ENCODE measurements at regions not wholly inside any gene's neighbourhood (a gene's known extent, or its start where the extent isn't known, plus 50 kb on each side); places are given as distances from the start of the nearest gene placed in this dataset.

DNA sequence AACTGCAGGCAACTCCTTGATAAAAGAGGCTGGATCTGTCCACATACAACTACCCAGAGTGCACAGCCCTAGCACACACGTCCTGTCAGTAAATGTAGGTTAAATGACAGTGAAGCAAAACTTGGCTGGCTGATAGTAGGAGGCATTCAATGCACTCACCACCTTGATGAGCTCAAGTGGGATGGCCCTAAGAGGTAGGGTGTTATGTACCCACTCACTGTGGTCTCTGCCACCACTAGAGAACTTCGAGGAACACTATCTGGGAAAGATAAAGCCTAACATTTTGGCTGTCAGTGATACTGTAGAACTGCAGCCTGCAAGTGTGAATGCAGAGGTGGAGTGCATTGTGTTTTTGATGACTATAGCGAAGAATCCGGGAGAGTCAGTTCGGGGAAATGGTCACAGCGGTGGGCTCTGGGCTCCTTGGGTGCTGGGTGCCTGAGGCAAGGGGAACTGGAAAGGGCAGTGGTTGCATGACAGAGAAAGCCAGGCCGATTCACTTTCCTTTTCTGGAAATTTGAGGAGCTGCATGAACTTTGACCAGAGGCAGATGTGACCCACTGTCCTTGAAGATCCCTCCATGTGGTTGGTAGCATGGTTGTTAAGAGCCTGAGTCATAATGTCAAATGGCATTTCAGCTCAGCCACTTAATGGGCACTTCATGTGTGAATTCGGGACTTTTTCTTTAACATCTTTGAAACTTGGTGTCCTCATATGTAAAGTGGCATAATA, 93.1 kb upstream of the ZPBP start:
- no peaks in the 10 kb centered on the region for H4K20me1 ChIP-seq (ENCODE audit: control insufficient read depth, insufficient read depth, low read depth, low read length)
- TF ChIP-seq, protein P1, sequence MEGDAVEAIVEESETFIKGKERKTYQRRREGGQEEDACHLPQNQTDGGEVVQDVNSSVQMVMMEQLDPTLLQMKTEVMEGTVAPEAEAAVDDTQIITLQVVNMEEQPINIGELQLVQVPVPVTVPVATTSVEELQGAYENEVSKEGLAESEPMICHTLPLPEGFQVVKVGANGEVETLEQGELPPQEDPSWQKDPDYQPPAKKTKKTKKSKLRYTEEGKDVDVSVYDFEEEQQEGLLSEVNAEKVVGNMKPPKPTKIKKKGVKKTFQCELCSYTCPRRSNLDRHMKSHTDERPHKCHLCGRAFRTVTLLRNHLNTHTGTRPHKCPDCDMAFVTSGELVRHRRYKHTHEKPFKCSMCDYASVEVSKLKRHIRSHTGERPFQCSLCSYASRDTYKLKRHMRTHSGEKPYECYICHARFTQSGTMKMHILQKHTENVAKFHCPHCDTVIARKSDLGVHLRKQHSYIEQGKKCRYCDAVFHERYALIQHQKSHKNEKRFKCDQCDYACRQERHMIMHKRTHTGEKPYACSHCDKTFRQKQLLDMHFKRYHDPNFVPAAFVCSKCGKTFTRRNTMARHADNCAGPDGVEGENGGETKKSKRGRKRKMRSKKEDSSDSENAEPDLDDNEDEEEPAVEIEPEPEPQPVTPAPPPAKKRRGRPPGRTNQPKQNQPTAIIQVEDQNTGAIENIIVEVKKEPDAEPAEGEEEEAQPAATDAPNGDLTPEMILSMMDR (IDR thresholded peaks at IDR 0.05; ENCODE audit: low read depth, low read length, poor library complexity, severe bottlenecking): no peak
- TF ChIP-seq EZH2phosphoT487 (IDR thresholded peaks at IDR 0.05; ENCODE audit: borderline replicate concordance, low read length): no peak
- H3K79me2 ChIP-seq (ENCODE audit: control insufficient read depth, low read length): no peaks in the 10 kb centered on the region
- H3K27ac ChIP-seq (ENCODE audit: low read depth, low read length): no peak overlapping the region
- H3K9me3 ChIP-seq (ENCODE audit: control insufficient read depth, insufficient read depth, low read length): 0 out of 2 replicates have a peak, but pooled peaks cover 4% of the 10 kb centered on the region
- H3F3A ChIP-seq (ENCODE audit: control insufficient read depth, insufficient read depth): no peaks in the 10 kb centered on the region
- H3K4me1 ChIP-seq (ENCODE audit: control insufficient read depth, low read length): peaks cover 7% of the 10 kb centered on the region
- H3K4me2 ChIP-seq (ENCODE audit: low read length): no peak overlapping the region
- H3K4me3 ChIP-seq (ENCODE audit: low read length): no peak overlapping the region
- no peaks in the 10 kb centered on the region for H3K9me2 ChIP-seq (replicated peaks; ENCODE audit: control insufficient read depth, low read length)
- no peaks in the 10 kb centered on the region for H3K36me3 ChIP-seq (ENCODE audit: control insufficient read depth, low read length)
- H3K27me3 ChIP-seq (ENCODE audit: control insufficient read depth, low read length): peaks cover 7% of the 10 kb centered on the region; the same call in 1 of the 2 replicates

DNA sequence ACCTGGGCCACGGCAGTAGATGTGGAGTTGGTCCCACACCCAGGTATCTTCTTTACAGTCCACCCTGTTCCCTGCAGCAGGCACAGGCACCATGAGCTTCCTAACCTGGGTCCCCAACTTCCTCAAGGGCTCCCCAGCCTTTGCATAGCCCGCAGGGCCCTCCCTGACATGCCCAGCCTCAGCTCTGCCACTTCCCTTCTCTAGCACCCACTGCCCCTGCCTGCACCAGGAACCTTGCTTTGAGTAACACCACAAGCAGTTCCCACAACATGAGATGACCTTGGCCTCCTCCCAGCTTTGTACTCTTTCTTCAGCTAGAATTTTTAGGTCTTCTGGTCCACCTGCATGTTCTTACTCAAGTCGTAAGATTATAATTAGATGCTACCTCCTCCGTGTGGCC, 92.2 kb upstream of the ZPBP start:
- no peak overlapping the region for H3K27ac ChIP-seq (ENCODE audit: low read depth, low read length)
- peaks cover 4% of the 10 kb centered on the region; the same call in 1 of the 2 replicates for H3K27me3 ChIP-seq (ENCODE audit: control insufficient read depth, low read length)
- no peaks in the 10 kb centered on the region for H4K20me1 ChIP-seq (ENCODE audit: control insufficient read depth, insufficient read depth, low read depth, low read length)
- H3K4me3 ChIP-seq (ENCODE audit: low read length): no peak overlapping the region
- H3K4me2 ChIP-seq (ENCODE audit: low read length): no peak overlapping the region
- no peak for TF ChIP-seq EZH2phosphoT487 (IDR thresholded peaks at IDR 0.05; ENCODE audit: borderline replicate concordance, low read length)
- TF ChIP-seq, protein P1 (IDR thresholded peaks at IDR 0.05; ENCODE audit: low read depth, low read length, poor library complexity, severe bottlenecking): no peak
- peaks cover 7% of the 10 kb centered on the region for H3K4me1 ChIP-seq (ENCODE audit: control insufficient read depth, low read length)
- H3K9me3 ChIP-seq (ENCODE audit: control insufficient read depth, insufficient read depth, low read length): no peaks in the 10 kb centered on the region
- H3K9me2 ChIP-seq (replicated peaks; ENCODE audit: control insufficient read depth, low read length): no peaks in the 10 kb centered on the region
- H3F3A ChIP-seq (ENCODE audit: control insufficient read depth, insufficient read depth): no peaks in the 10 kb centered on the region
- no peaks in the 10 kb centered on the region for H3K79me2 ChIP-seq (ENCODE audit: control insufficient read depth, low read length)
- no peaks in the 10 kb centered on the region for H3K36me3 ChIP-seq (ENCODE audit: control insufficient read depth, low read length)

DNA sequence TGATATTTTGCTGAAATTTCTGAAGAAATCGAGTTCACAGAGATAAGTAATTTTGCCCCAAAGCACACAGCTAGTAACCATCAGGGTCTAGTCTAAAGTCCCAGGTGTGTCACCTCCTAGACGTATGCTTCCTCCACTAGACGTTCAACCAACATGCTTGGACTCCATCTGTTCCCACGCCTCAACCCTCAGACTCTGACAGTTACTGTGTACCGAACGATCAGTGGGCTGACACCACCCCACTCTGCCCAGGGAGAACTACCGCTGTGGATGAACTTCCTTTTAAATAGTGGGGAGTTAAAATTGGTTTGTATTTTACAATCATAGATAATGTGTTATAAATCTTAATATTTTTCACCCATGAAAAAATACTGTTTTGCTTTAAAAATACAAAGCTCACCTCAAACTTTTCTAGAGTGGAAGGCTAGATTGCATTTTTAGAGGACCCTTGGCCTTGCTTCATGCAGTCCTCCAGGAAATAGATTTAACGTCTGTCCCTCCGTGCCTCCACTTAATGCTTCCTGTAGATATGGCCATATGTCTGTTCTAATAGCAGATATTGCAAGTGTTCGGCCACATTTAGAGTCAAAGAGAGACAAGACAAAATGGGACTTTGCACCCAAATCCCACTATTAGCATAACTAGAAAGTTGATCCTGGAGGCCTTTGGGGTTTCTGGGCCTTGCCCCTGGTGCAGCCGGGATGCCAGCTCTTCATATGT, 91.4 kb upstream of the ZPBP start:
- TF ChIP-seq EZH2phosphoT487 (IDR thresholded peaks at IDR 0.05; ENCODE audit: borderline replicate concordance, low read length): no peak
- TF ChIP-seq, protein P1 (IDR thresholded peaks at IDR 0.05; ENCODE audit: low read depth, low read length, poor library complexity, severe bottlenecking): no peak
- Histone ChIP-seq H3K9me3 (ENCODE audit: control insufficient read depth, insufficient read depth, low read length) (no peaks in the 10 kb centered on the region), H3K4me2 (ENCODE audit: low read length) (no peak overlapping the region), H4K20me1 (ENCODE audit: control insufficient read depth, insufficient read depth, low read depth, low read length) (no peaks in the 10 kb centered on the region), H3K9me2 (replicated peaks; ENCODE audit: control insufficient read depth, low read length) (no peaks in the 10 kb centered on the region), H3K27me3 (ENCODE audit: control insufficient read depth, low read length) (peaks cover 8% of the 10 kb centered on the region), H3K4me3 (ENCODE audit: low read length) (no peak overlapping the region), H3K36me3 (ENCODE audit: control insufficient read depth, low read length) (no peaks in the 10 kb centered on the region), H3K27ac (ENCODE audit: low read depth, low read length) (no peak overlapping the region), H3K79me2 (ENCODE audit: control insufficient read depth, low read length) (no peaks in the 10 kb centered on the region), H3K4me1 (ENCODE audit: control insufficient read depth, low read length) (peaks cover 5% of the 10 kb centered on the region), H3F3A (ENCODE audit: control insufficient read depth, insufficient read depth) (no peaks in the 10 kb centered on the region)
